Hematopoietic multipotent progenitor cell treated with erythropoietin and hydrocortisone succinate and interleukin-3 and kit ligand, for 4 days (in vitro differentiated cells): ENCODE measurements at regions not wholly inside any gene's neighbourhood (a gene's known extent, or its start where the extent isn't known, plus 50 kb on each side); places are given as distances from the start of the nearest gene placed in this dataset.
A peak's percentile ranks its signal among the peaks of the same experiment; 100 is the strongest.
"Not testable (repeated sequence)": the region's sequence is repeated elsewhere in the genome, so short reads cannot be mapped to it uniquely, and the experiment has no call there.

Experiments
- DNase-seq: peaks from one replicate; pipeline ENCODE4 v3.0.0-alpha.2; 2015

- no peak for DNase-seq
Measured at GRCh38 chr2:114066186-114066747, 176.4 kb downstream of the ACTR3 start.

GRCh38 chr2:114068438-114068837 is 178.5 kb downstream of the ACTR3 start:
- peak; percentile 35 for DNase-seq

- DNase-seq, result no peak
Measured at GRCh38 chr2:114076961-114077360, 187.1 kb downstream of the ACTR3 start.

- DNase-seq, result no peak
Measured at GRCh38 chr2:114079366-114080004, 189.6 kb downstream of the ACTR3 start.

GRCh38 chr2:114082731-114083433 is 193.0 kb downstream of the ACTR3 start:
- DNase-seq, result no peak

- no peak for DNase-seq
Measured at GRCh38 chr2:114083717-114084387, 194.0 kb downstream of the ACTR3 start.

- no peak for DNase-seq
Measured at GRCh38 chr2:114085238-114085637, 195.3 kb downstream of the ACTR3 start.

GRCh38 chr2:114085992-114086391 is 196.1 kb downstream of the ACTR3 start:
- no peak for DNase-seq

GRCh38 chr2:114089636-114090319 is 199.9 kb downstream of the ACTR3 start:
- no peak for DNase-seq

- no peak for DNase-seq
Measured at GRCh38 chr2:114091010-114091409, 201.1 kb downstream of the ACTR3 start.

GRCh38 chr2:114108249-114108648 is 218.4 kb downstream of the ACTR3 start:
- no peak for DNase-seq

- no peak for DNase-seq
Measured at GRCh38 chr2:114108824-114109416, 219.0 kb downstream of the ACTR3 start.

- DNase-seq, result no peak
Measured at GRCh38 chr2:114111329-114111728, 221.4 kb downstream of the ACTR3 start.

- DNase-seq, result no peak
Measured at GRCh38 chr2:114113518-114113917, 223.6 kb downstream of the ACTR3 start.

GRCh38 chr2:114118088-114118487 is 228.2 kb downstream of the ACTR3 start:
- no peak for DNase-seq

GRCh38 chr2:114119862-114120261 is 230.0 kb downstream of the ACTR3 start:
- DNase-seq, result no peak

GRCh38 chr2:114122930-114123329 is 233.0 kb downstream of the ACTR3 start:
- DNase-seq, result no peak

- no peak for DNase-seq
Measured at GRCh38 chr2:114123925-114124324, 234.0 kb downstream of the ACTR3 start.

- no peak for DNase-seq
Measured at GRCh38 chr2:114127372-114127771, 237.5 kb downstream of the ACTR3 start.

GRCh38 chr2:114128263-114128662 is 238.4 kb downstream of the ACTR3 start:
- no peak for DNase-seq

- no peak for DNase-seq
Measured at GRCh38 chr2:114128725-114129124, 238.8 kb downstream of the ACTR3 start.

GRCh38 chr2:114132050-114132449 is 242.2 kb downstream of the ACTR3 start:
- DNase-seq, result not testable (repeated sequence)

- no peak for DNase-seq
Measured at GRCh38 chr2:114134146-114134545, 244.3 kb downstream of the ACTR3 start.
